AG09309 (cell line): ENCODE measurements at regions not wholly inside any gene's neighbourhood (a gene's known extent, or its start where the extent isn't known, plus 50 kb on each side); places are given as distances from the start of the nearest gene placed in this dataset.
A peak's percentile ranks its signal among the peaks of the same experiment; 100 is the strongest.
"Not testable (repeated sequence)": the region's sequence is repeated elsewhere in the genome, so short reads cannot be mapped to it uniquely, and the experiment has no call there.

ENCODE experiments used
- DNase-seq: peaks from one replicate; pipeline ENCODE4 v3.0.0-alpha.2; 2010; ENCODE audit warnings: low read depth
- H3K4me3 ChIP-seq: 2 replicates; pipeline ENCODE4 v1.5.1; 2011; ENCODE audit warnings: mild to moderate bottlenecking, low read depth, low read length, moderate library complexity; ENCODE audit not compliant: control insufficient read depth
- TF ChIP-seq, protein P1 (sequence below): IDR thresholded peaks from 2 replicates; pipeline ENCODE4 v1.5.1; 2011; ENCODE audit warnings: mild to moderate bottlenecking, low read depth, low read length, inconsistent platforms; ENCODE audit not compliant: insufficient read depth, control insufficient read depth; ENCODE audit errors: missing control alignments

DNA sequence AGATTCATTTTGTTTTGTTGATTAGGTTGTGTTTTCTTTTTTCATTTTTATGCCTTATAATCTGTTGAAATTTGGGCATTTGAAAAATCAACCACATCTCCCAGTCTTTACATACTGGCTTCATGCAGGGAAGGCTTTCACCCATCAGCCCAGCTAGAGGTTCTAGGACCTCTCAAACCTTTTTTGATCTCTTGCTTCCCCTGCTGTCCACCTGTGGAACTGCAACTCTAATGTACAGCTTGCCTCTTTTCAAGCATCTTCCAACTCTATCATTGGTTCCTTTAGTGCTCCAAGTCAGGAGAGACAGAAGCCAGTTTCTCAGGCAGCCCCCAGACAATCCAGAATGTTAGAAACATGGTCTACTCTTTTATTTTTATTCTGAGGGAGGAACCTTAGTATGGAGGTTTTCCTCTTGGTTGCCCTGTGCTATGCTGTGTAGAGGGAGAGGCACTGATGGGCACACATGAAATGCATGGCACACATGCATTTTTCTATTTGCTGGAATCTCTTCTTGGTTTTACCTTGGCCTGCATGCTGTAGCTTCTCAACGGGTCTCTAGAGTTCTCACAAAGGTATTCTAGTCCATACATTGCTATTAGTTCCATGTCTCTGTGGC is 107.2 kb upstream of the L3MBTL4 start:
- H3K4me3 ChIP-seq = no peak overlapping the region
- TF ChIP-seq, protein P1, sequence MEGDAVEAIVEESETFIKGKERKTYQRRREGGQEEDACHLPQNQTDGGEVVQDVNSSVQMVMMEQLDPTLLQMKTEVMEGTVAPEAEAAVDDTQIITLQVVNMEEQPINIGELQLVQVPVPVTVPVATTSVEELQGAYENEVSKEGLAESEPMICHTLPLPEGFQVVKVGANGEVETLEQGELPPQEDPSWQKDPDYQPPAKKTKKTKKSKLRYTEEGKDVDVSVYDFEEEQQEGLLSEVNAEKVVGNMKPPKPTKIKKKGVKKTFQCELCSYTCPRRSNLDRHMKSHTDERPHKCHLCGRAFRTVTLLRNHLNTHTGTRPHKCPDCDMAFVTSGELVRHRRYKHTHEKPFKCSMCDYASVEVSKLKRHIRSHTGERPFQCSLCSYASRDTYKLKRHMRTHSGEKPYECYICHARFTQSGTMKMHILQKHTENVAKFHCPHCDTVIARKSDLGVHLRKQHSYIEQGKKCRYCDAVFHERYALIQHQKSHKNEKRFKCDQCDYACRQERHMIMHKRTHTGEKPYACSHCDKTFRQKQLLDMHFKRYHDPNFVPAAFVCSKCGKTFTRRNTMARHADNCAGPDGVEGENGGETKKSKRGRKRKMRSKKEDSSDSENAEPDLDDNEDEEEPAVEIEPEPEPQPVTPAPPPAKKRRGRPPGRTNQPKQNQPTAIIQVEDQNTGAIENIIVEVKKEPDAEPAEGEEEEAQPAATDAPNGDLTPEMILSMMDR = peak; percentile 82
- DNase-seq = peak; percentile 2

DNA sequence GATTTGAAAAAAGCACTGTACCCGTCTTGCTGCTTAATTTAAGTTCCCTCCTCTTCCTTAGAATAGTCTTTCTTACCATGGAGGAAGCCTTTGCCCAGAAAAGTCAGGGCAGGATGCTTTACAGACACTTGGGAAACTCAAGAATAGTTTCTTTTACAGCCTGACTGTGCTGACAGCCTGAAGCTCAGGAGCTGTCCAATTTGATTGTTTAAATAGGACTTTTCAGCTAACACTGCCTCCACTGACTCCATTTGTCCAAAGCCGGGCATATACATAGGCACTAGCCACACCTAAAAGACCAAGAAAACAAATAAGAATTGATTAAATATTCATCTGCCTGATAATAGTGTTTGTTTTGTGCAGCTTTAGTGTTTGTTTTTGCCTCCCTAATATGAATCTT is 110.9 kb upstream of the L3MBTL4 start:
- TF ChIP-seq, protein P1 = no peak

DNA sequence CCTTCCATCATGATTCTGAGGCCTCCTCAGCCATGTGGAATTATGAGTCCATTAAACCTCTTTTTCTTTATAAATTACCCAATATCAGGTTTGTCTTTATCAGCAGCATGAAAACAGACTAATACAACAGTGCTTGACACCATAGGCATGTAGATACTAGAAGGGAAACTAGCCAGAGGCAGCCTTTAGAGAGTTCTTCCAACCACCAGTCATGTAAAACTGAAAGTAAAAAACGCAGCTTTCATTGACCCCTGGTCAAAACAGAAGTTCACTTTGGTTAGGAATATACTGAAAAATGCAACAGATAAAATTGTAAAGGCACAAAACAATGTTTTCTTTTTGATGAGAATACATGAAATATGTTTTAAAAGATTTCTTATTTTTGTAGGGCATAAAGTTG is 122.8 kb upstream of the L3MBTL4 start:
- no peak for DNase-seq

More for the DNA sequence above, 110.9 kb upstream of the L3MBTL4 start:
- DNase-seq = no peak
- no peak overlapping the region for H3K4me3 ChIP-seq

DNA sequence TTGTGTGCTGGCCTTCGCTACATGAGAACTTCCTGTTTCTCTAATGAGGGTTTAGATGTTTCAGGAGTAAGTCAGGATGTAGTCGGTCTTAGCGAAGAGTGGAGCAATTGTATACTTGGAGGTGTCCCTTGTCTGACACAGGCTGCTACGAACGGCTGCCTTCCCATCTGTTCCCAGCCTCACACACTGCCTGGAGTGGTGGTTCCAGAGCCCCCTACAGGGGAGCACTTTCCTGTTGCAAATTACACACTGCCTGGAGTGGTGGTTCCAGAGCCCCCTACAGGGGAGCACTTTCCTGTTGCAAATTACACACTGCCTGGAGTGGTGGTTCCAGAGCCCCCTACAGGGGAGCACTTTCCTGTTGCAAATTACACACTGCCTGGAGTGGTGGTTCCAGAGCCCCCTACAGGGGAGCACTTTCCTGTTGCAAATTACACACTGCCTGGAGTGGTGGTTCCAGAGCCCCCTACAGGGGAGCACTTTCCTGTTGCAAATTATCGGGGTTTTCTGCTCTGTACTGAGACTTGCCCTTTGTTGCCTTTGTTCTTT is 126.5 kb upstream of the L3MBTL4 start:
- not testable (repeated sequence) for H3K4me3 ChIP-seq, DNase-seq

More for the DNA sequence above, 122.8 kb upstream of the L3MBTL4 start:
- TF ChIP-seq, protein P1 = no peak
- H3K4me3 ChIP-seq = no peak overlapping the region

DNA sequence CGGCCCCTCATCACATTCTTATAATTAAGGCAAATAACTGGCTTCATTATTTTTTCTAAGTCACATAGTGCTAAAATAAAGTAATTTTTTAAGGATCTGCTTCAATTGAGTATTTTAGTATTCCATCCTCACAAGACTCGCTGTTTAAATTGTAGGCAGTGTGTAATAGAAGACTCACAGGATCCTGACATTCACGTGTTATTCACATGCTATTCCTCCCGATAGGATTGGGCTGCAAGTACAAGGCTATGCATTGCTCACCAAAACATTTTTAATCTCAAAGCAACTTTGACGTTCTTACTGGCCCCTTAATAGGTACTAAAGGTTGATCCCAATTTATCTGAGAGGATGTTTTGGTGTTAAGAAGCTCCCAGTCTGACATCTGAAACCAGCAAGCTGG is 127.6 kb upstream of the L3MBTL4 start:
- H3K4me3 ChIP-seq = no peak overlapping the region
- no peak for DNase-seq
- TF ChIP-seq, protein P1 = no peak

DNA sequence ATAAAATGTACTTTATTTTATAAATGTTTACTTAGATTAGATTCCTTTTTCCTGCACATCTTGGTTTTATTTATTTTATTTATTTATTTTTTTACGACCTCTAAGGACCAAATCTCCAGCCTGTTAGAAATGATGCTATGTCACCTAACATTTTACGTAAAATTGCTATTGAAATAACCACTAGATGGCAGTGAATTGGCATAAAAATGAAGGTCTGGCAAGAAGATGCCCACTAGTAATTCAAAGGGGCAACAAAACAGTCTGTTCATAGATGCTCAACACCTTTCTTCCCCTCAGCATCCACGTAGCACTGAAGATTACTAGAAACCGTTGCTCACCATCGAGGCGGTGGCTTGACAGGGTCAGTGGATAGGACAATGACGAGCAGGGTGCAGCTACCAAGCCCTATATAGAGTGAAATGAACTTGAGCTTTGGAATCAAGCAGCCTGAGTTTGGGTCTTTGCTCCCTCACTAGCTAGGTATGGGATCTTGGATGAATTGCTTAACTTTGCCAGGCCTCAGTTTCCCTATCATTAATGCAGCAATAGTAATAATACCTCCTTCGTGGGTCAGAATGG is 128.7 kb upstream of the L3MBTL4 start:
- TF ChIP-seq, protein P1 = peak; percentile 30
- no peak for DNase-seq
- no peak overlapping the region for H3K4me3 ChIP-seq

DNA sequence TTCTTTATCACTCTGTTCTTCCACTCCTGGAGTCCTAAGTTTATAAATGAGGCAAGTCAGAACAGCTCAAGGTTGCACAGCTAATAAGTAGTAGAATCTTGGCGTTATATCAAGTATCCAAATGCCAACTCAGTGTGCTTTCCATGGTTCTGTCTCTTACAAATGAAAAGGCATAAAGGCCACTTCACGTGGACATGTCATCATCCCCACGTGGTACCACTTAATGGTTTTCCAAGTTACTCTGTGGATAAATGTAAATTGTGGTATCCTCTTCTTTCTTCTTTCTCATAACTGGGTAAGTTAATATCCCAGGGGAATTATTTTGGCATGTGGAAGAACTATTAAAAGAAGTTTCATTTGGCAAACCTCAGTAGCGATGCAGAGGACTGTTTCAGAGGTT is 131.5 kb upstream of the L3MBTL4 start:
- TF ChIP-seq, protein P1 = no peak
- peak; percentile 5 for DNase-seq
- no peak overlapping the region for H3K4me3 ChIP-seq
